Prostate gland (tissue), 2 donors: ENCODE measurements at regions not wholly inside any gene's neighbourhood (a gene's known extent, or its start where the extent isn't known, plus 50 kb on each side); places are given as distances from the start of the nearest gene placed in this dataset.

Experiments
- DNase-seq: peaks from one replicate; pipeline ENCODE4 v3.0.0-alpha.2; 2019; ENCODE audit warnings: low spot score
- H3K27ac ChIP-seq, 2 donors: fragments of 200-600 bp; sonication (generic); 2 replicates each; pipeline ENCODE4 v1.5.1; 2017 to 2019
- H3K27me3 ChIP-seq: fragments of 200-600 bp; sonication (generic); replicated peaks from 2 replicates; pipeline ENCODE4 v1.5.1; 2019; ENCODE audit not compliant: insufficient read depth
- H3K36me3 ChIP-seq, 2 donors: fragments of 200-600 bp; sonication (generic); 1 replicate in 1 of 2; 2 replicates in 1 of 2; pipeline versions ENCODE4 v1.5.1 to v1.8.1; 2017 to 2019
- H3K4me1 ChIP-seq: fragments of 200-600 bp; sonication (generic); replicated peaks from 2 replicates; pipeline ENCODE4 v1.5.1; 2019
- H3K4me3 ChIP-seq, 2 donors: fragments of 200-600 bp; sonication (generic); 2 replicates each; pipeline ENCODE4 v1.5.1; 2017 to 2019
- H3K9me3 ChIP-seq: fragments of 200-600 bp; sonication (generic); 2 replicates; pipeline ENCODE4 v1.5.1; 2017
- CTCF ChIP-seq, 4 experiments: fragments of 200-600 bp in 2 of 4; fragments of 450-650 bp in 2 of 4; sonication (generic) in 2 of 4; IDR thresholded peaks; 1 replicate in 3 of 4; 2 replicates in 1 of 4; pipeline ENCODE4 v1.5.1; 2016 to 2019; ENCODE audit warnings: antibody characterized with exemption in 4 of 4, mild to moderate bottlenecking in 2 of 4, moderate library complexity in 2 of 4
- POLR2A ChIP-seq: fragments of 450-650 bp; IDR thresholded peaks from one replicate; pipeline ENCODE4 v1.6.1; 2016; ENCODE audit warnings: antibody characterized with exemption, mild to moderate bottlenecking
- POLR2AphosphoS5 ChIP-seq: sonication (generic); formaldehyde crosslinking; IDR thresholded peaks from one replicate; pipeline ENCODE4 v1.6.1; 2017; ENCODE audit warnings: antibody characterized with exemption
- WGBS: methylation state at CpG from one replicate; pipeline ENCODE4 v1.1.5; 2018; 5-methylcytosine and 5-hydroxymethylcytosine counted together
- intact Hi-C: fragments of 100-400 bp; cut with DNase I; formaldehyde crosslinking; loops from one replicate; pipeline ENCODE4 v1.14.2; 2022

- Histone ChIP-seq H3K27ac (no peak overlapping the region), H3K4me3 (no peak overlapping the region), H3K27me3 (no peaks in the 10 kb centered on the region), H3K4me1 (no peaks in the 10 kb centered on the region), H3K9me3 (no peaks in the 10 kb centered on the region), H3K36me3 (no peaks in the 10 kb centered on the region)
- WGBS = 77% methylated on average over 5 of the region's 5 CpGs
- DNase-seq = no peak
- intact Hi-C loops = no loop called here
- no peak for TF ChIP-seq CTCF (IDR thresholded peaks at IDR 0.05)
- TF ChIP-seq POLR2AphosphoS5 = no peak
Observed at GRCh38 chr13:109345433-109345941, 440.9 kb downstream of the IRS2 start.

- Histone ChIP-seq H3K4me1 (no peaks in the 10 kb centered on the region), H3K36me3 (no peaks in the 10 kb centered on the region), H3K27me3 (no peaks in the 10 kb centered on the region), H3K9me3 (no peaks in the 10 kb centered on the region), H3K27ac (no peak overlapping the region), H3K4me3 (no peak overlapping the region)
- intact Hi-C loops = no loop called here
- no peak for DNase-seq
- no peak for TF ChIP-seq POLR2AphosphoS5
- no peak for TF ChIP-seq POLR2A
- TF ChIP-seq CTCF (IDR thresholded peaks at IDR 0.05) = no peak
- WGBS = 90% methylated on average over 9 of the region's 9 CpGs
Observed at GRCh38 chr13:109344552-109345157, 441.7 kb downstream of the IRS2 start.

GRCh38 chr13:109336730-109337129 is 449.7 kb downstream of the IRS2 start:
- TF ChIP-seq POLR2AphosphoS5 = no peak
- TF ChIP-seq POLR2A = no peak
- TF ChIP-seq CTCF (IDR thresholded peaks at IDR 0.05) = no peak
- H3K4me1 ChIP-seq = no peaks in the 10 kb centered on the region
- no peak overlapping the region for H3K27ac ChIP-seq
- intact Hi-C loops = no loop called here
- H3K4me3 ChIP-seq = no peak overlapping the region
- H3K27me3 ChIP-seq = no peaks in the 10 kb centered on the region
- no peaks in the 10 kb centered on the region for H3K9me3 ChIP-seq
- no peaks in the 10 kb centered on the region for H3K36me3 ChIP-seq
- DNase-seq = no peak
- 31% methylated on average over 1 of the region's 1 CpG for WGBS

- H3K4me3 ChIP-seq = no peak overlapping the region
- no peaks in the 10 kb centered on the region for H3K36me3 ChIP-seq
- intact Hi-C loops = no loop called here
- WGBS = 51% methylated on average over 8 of the region's 8 CpGs
- DNase-seq = no peak
- no peaks in the 10 kb centered on the region for H3K4me1 ChIP-seq
- no peak overlapping the region for H3K27ac ChIP-seq
- TF ChIP-seq POLR2AphosphoS5 (no peak), POLR2A (no peak), CTCF (IDR thresholded peaks at IDR 0.05) (no peak)
- no peaks in the 10 kb centered on the region for H3K27me3 ChIP-seq
- no peaks in the 10 kb centered on the region for H3K9me3 ChIP-seq
Observed at GRCh38 chr13:109333893-109334651, 452.3 kb downstream of the IRS2 start.
